A549 (cell line): ENCODE measurements at regions not wholly inside any gene's neighbourhood (a gene's known extent, or its start where the extent isn't known, plus 50 kb on each side); places are given as distances from the start of the nearest gene placed in this dataset.

Experiments
- CBX8 ChIP-seq: fragments of 200-600 bp; sonication (generic); IDR thresholded peaks from 2 replicates; pipeline ENCODE4 v1.6.1; 2016
- CEBPB ChIP-seq, 2 experiments: fragments of >200 bp in 1 of 2; sonication (Bioruptor Twin) in 1 of 2; formaldehyde crosslinking in 1 of 2; IDR thresholded peaks; 2 replicates each; pipeline ENCODE4 v1.6.1; 2012 to 2016
- CTCF ChIP-seq: fragments of >200 bp; sonication (Bioruptor Twin); formaldehyde crosslinking; IDR thresholded peaks from 3 replicates; pipeline ENCODE4 v1.5.1; 2016
- ESRRA ChIP-seq: fragments of 150-350 bp; IDR thresholded peaks from 2 replicates; pipeline ENCODE4 v1.6.1; 2014; ENCODE audit warnings: mild to moderate bottlenecking, low read length, borderline replicate concordance
- HDAC2 ChIP-seq: fragments of 200-600 bp; sonication (generic); IDR thresholded peaks from 2 replicates; pipeline ENCODE4 v1.6.1; 2016
- MAFK ChIP-seq: fragments of 450-650 bp; IDR thresholded peaks from 2 replicates; pipeline ENCODE4 v1.6.1; 2014; ENCODE audit not compliant: partially characterized antibody
- MAX ChIP-seq: IDR thresholded peaks from 2 replicates; pipeline ENCODE4 v1.6.1; 2012
- MAZ ChIP-seq: fragments of 150-350 bp; IDR thresholded peaks from 2 replicates; pipeline ENCODE4 v1.6.1; 2014; ENCODE audit warnings: antibody characterized with exemption, low read depth, low read length, borderline replicate concordance
- NFE2L2 ChIP-seq: fragments of 150-350 bp; conservative IDR thresholded peaks from 2 replicates; pipeline ENCODE4 v1.6.1; 2014; ENCODE audit warnings: low read length
- POLR2A ChIP-seq: IDR thresholded peaks from 2 replicates; pipeline ENCODE4 v1.6.1; 2012; ENCODE audit warnings: mild to moderate bottlenecking, low read length
- RCOR1 ChIP-seq: fragments of 150-350 bp; IDR thresholded peaks from 2 replicates; pipeline ENCODE4 v1.6.1; 2014; ENCODE audit warnings: antibody characterized with exemption, low read length, low read depth
- USF2 ChIP-seq: fragments of 450-650 bp; IDR thresholded peaks from 2 replicates; pipeline ENCODE4 v1.6.1; 2014; ENCODE audit warnings: antibody characterized with exemption
- ZNF302 ChIP-seq: fragments of 250-450 bp; sonication (Bioruptor Pico); IDR thresholded peaks from 2 replicates; pipeline ENCODE4 v1.9.0; 2021; ENCODE audit warnings: inconsistent platforms, mild to moderate bottlenecking, moderate library complexity
- TF ChIP-seq, protein P1 (sequence below): fragments of 150-350 bp; IDR thresholded peaks from 2 replicates; pipeline ENCODE4 v1.6.1; 2014; ENCODE audit warnings: low read depth, mild to moderate bottlenecking, low read length

DNA sequence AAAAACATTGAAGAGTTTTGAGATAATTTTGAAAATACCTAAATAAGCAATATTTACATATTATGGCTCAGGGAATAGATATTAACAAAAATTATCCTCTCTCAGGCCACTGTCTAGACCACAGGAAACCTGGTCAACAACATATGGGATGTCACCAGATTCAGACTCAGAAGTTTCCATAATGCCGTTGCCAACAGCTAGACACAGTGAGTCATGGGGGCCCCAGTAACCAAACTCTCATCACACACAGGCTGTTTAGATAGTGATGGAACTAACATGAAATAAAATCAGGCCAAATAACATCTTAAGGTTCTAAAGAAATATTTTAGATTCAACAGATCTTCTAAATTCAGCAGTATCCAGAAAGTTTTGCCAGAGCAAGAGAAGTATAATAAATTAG, 681.7 kb upstream of the ADAMTS5 start:
- TF ChIP-seq CEBPB (IDR thresholded peaks at IDR 0.05) (no peak), CTCF (no peak), MAX (no peak), NFE2L2 (no peak), MAFK (no peak), CBX8 (no peak), USF2 (no peak), ZNF302 (no peak), RCOR1 (no peak), POLR2A (no peak), ESRRA (no peak), MAZ (no peak), HDAC2 (no peak)
- TF ChIP-seq, protein P1, sequence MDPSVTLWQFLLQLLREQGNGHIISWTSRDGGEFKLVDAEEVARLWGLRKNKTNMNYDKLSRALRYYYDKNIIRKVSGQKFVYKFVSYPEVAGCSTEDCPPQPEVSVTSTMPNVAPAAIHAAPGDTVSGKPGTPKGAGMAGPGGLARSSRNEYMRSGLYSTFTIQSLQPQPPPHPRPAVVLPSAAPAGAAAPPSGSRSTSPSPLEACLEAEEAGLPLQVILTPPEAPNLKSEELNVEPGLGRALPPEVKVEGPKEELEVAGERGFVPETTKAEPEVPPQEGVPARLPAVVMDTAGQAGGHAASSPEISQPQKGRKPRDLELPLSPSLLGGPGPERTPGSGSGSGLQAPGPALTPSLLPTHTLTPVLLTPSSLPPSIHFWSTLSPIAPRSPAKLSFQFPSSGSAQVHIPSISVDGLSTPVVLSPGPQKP = no peak
